HG03066 (cell line): ENCODE measurements at regions not wholly inside any gene's neighbourhood (a gene's known extent, or its start where the extent isn't known, plus 50 kb on each side); places are given as distances from the start of the nearest gene placed in this dataset.
"Not testable (repeated sequence)": the region's sequence is repeated elsewhere in the genome, so short reads cannot be mapped to it uniquely, and the experiment has no call there.

ENCODE experiments used
- ATAC-seq: cut with Tn5 transposase; IDR thresholded peaks from one replicate; pipeline ENCODE4 v1.9.1; 2021; ENCODE audit warnings: low read depth; ENCODE audit not compliant: unreplicated experiment

DNA sequence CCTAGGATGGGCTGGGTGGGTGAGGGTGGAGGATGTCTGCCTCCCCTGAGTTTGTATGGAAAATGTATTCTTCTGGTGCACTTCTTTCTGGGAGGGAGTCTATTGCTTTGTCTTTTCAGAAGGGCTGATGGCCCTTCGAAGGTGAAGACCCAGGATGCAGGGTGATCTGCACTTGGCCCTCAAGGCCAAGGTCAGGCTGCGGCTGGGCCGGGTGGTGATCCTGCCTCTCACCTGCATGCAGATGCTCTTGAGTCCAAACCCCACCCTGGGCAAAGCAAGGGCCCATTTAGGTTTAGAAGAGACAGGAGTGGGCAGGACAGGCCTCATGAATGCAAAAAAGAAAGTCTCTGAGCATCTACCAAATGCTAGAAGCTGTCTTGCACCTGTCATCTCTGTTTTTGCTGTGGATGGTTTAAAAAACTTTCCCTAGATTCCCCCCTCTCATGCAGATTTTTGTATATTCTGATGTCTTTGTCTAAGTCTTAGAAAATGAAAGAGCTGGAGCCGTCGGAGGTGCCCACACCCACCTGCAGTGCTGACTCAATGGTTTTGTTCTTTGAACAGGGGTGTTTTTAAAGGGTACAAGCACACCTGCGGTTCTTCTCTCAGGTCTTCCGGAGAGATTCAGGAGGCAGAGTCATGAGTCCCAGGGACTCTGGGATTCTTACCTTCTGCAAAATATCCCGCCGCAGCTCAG, 186.4 kb downstream of the ADRA2C start:
- not testable (repeated sequence) for ATAC-seq

DNA sequence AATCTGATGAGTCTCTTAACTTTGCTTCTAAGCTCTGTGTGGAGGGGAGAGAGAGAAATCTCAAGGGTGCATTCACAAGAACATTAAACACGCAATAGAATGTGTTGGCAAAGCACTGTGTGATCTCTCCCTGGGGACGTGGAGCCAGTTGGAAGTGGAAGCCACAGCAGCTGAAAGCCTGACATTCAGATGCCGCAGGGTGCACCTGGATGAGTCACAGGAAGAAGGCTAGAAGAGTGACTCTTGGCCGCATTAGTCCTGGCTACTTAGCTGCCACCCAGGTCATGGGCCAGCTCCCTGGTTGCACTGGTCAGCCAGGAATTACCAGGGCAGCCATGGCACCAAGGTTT, 186.9 kb downstream of the ADRA2C start:
- not testable (repeated sequence) for ATAC-seq

DNA sequence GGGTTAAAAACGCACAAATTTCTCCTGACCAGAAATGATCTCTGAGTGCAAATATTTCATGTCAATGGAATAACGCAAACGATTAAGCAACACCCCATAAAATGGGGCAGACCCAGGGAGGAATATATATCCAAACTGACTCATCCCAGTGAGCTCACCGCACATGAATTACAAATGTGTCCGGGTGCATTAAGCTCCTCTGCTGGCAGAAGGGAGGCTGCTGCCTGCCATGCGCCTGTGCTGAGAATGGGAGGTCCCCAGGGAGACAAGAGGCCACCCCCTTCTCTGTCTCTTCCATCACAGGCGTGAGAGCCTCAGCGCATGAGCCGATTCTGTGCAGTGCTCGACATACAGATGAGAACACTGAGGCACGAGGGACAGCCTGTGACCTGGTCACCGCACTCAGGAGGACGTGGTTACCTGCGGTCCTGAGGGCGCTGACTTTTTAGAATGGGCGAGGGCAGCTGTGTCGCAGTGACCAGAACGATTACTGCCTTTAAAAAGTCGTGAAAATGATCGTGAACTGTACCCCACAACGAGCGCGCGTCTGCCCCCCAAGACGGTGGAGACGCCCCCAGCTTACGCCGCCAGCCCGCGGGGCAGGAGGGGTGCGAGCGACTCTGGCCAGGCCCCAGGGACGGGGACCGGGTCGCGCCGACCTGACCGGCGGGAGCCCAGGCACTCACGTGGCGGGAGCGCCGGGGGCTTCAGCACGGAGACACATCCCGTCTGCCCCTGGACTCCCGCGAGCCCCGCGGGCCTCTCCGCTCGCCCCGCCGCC, 188.5 kb downstream of the ADRA2C start:
- ATAC-seq, result not testable (repeated sequence)

DNA sequence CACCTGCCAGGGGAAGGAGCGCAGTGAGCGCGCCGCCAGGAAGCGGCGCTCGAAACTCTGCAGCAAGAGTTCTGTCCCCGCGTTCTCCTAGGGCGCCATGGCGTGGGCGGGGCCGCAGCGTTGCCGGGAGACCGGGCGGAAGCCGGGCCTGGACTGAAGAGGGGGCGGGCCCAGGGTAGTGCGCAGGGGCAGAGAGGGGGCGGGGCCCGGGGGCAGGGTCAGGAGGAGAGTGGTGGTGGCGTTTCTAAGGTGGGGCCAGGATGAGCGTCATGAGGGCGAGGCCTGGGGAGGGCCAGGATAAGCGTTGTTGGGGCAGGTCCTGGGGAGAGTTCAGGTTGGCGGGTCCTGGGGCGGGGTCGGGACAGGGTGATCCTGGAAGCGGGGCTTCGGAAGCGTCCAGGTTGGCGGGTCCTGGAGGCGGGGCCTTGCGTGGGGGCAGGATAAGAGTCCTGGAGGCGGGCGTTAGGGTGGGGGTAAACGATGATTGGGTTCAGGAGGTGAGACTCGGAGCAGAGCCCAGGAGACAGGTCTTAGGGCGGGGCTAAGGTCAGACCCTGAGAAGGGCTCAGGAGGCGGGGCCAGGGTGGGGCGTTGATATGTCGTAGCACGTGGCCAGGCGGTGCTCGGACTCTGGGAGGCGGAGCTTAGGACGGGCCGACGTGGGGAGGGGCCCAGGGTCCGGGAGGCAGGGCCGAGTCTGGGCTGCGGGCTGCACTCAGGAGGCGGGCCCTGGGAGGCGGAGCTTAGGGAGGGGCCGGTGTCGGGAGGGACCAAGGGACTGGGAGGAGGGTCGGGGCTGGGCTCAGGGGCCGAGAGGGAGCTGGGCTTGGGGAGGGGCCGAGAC, 189.4 kb downstream of the ADRA2C start:
- peak; percentile 100 for ATAC-seq

DNA sequence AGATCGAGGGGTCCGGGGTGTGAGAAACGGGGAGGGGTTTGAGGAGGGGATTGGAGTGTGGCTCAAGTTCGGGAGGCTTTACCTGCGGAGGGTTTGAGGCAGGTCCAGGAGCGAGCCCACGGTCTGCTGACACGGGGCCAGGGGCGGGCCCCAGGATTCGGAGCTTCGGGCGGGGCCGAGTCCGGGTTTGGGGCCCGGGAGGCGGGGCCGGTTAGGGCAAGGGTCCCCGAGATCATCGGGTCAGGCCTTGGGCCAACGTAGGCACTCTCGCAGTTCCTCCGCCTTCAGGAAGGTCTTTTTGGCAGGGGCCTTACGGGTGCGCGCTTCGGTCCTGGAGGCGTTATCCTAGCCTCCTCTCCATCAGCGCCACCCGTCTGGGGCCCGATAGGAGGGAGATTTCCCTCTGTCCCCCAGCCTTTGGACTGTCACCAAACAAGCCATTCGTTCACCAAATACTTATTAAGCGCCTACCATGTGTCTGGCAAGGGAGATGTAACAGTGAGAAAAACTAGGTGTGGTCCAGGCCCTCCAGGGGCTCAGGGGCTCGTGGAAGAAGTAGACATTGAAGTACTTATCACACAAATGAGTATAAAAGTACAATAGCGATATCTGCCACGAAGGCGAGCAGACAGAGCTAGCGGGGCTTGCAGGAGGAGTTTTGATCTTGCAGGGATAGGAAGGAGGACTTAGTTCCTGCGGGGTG, 190.1 kb downstream of the ADRA2C start:
- not testable (repeated sequence) for ATAC-seq

DNA sequence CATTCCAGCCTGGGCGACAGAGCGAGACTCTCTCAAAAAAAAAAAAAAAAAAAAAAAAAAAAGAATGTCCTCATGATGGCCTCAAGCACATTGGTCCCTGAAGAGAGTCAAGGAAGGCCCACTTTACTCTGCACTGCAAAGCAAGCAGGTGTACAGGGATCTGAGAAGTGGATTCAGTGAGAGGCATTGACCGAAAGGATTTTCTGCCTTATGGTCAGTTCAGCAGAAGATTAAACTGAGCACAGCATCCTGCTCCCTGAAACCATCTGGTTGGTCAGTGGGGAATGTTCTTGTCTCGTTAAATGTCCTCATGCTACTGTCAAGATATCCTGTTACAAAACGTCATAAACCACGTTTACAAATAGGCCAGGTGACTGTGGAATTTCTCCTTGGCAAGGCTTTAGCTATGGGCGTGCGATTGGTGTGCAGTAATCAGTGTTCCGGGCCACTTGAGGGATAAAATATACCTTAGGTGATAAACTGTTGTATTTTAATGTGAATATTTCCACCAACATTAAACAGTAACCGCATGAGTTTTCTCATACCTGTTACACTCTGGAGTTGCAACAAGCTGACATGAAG, 195.0 kb downstream of the ADRA2C start:
- not testable (repeated sequence) for ATAC-seq

DNA sequence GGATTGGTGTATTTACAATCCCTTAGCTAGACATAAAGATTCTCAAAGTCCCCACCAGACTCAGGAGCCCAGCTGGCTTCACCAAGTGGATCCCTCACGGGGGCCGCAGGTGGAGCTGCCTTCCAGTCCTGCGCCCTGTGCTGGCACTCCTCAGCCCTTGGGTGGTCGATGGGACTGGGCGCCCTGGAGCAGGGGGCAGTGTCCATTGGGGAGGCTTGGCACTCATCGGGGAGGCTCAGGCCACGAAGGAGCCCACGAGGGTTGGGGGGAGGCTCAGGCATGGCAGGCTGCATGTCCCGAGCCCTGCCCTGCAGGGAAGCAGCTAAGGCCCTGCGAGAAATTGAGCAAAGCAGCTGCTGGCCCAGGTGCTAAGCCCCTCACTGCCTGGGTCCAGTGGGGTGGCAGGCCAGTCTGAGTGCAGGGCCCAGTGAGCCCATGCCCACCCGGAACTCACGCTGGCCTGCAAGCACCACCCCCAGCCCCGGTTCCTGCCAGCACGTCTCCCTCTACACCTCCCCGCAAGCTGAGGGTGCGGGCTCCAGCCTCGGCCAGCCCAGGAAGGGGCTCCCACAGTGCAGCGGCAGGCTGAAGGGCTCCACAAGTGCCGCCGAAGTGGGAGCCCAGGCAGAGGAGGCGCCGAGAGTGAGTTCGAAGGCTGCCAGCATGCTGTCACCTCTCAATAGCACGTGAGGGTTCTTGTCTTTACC, 198.5 kb downstream of the ADRA2C start:
- ATAC-seq, result not testable (repeated sequence)

DNA sequence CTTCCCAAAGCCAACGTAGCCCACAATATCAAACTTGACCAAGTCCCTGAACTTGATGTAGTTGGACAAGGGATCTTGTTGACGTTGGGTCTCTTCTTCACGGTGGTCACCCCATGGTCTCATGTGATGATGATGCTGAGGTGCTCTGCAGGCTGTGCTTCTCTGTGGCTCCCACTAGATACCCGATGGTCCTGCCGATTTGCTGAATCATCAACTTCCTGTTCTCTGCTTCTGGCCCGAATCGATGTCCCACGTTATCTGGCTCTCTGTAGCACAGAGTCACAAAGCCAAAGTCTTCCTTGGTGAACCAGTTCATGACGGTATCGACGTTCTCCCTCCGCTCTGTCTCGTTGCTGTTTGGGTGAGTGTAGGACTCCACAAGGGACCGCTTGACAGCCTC, 201.0 kb downstream of the ADRA2C start:
- ATAC-seq, result not testable (repeated sequence)

DNA sequence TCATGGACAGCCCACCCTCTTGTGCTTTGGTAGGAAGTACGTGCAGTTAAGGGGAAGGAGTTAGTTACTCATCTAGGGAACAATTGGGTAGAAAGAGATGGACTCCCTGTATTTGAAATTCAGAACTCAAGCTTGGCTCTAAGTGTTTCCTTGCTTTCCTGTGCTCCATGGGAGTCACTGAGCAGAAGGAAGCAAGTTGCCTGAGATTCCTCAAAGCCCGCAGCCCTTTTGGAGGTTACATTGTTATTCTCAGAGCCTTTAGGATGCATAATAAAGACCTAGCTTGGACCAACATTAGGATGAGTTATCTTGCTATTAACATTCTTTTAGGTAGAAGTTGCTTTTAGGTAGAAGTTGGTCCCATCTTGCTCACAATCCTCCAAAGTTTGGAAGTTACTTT, 206.4 kb downstream of the ADRA2C start:
- not testable (repeated sequence) for ATAC-seq

DNA sequence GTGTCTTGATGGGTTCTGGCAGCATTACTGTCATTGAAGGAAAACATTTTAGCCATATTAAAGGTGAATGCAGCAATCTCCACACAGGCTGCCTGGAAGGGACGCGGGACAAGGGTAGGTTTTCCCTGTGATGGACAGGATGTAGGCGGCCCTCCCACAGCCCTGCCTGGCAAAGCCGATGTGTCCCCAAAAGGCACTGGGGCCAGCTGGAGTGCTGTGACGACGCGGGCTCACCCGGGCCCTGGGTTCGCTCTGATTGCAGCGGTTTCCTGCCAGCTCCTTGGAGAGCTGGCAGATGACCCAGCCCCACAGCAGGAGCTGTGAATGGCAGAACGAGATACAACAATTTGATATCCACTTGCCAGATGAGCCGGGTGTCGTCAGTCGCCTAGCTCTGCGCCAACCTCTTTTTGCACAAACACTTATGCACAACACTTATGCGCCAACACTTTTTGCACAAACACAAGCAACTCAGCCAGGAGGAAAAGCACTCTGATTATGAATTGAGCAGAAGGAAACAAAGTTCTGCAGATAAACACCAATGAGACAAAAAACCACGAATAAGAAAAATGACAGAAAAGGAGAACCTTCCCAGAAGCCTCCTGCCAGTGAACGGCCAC, 207.5 kb downstream of the ADRA2C start:
- ATAC-seq, result not testable (repeated sequence)

DNA sequence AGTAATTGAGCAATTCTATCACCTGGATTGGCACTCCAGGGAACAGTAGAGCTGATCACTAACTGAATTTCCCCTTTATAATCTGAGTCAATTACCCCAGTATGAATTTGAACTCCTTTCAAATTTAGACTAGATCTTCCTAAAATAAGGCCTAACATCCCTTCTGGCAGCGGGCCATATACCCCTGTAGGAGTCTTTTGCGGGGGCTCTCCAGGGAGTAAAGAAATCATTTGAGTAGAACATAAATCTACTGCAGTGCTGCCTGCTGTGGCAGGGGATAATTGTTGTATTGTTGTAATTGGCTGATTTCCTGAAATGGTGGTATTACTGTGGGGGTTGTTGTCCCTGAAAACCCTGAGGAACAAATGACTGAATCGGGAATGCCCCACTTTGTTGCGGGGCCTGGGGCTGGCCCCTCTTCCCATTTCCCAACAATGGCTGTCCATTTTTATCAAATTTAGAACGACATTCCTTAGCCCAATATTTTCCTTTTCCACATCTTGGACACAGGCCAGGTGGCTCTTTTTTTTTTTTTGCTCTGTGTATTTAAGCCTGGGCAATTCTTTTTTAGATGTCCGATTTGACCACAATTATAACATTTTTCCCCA, 217.4 kb downstream of the ADRA2C start:
- ATAC-seq, result not testable (repeated sequence)

DNA sequence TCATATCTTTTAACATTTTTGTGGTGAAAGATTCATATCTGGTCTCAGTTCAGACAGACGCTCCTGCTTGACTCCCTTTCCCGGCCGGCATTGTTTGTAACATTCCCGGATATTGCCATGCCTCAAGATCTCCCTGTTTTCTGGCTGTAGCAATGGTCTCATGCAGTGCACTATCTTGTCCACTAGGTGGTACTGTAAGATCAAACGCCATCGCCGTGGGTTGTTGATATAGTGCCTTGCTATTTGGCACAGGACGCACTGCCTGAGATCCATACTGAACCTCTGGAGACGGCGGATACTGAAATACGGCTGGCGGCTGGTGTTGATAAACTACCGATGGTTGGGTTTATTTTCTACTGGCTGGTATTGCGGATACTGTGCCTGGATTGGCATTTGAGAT, 218.6 kb downstream of the ADRA2C start:
- not testable (repeated sequence) for ATAC-seq

DNA sequence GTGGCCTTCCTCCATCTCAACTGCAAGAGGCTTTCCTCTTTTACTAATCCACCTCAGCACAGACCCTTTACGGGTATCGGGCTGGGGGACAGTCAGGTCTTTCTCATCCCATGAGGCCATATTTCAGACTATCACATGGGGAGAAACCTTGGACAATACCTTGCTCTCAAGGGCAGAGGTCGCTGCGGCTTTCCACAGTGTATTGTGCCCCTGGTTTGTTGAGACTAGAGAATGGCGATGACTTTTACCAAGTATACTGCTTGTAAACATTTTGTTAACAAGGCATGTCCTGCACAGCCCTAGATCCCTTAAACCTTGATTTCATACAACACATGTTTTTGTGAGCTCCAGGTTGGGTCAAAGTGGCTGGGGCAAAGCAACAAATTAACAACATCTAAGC, 220.2 kb downstream of the ADRA2C start:
- ATAC-seq, result not testable (repeated sequence)

DNA sequence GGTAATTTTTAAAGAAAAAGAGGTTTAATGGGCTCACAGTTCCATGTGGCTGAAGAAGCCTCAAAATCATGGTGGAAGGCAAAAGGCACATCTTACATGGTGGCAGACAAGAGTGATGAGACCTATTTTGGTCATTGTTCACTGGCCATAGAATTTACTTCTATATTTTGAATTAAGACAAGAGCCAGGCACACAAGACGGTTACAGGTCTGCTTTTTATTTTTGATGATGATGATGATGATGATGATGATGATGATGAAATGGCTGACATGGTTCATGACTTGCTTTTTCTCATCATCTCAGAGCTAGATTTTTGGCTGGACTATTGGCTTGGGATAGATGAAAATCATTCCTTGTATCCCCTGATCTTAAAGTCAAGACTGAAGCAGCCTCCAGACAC, 229.3 kb downstream of the OTOP1 start:
- not testable (repeated sequence) for ATAC-seq

DNA sequence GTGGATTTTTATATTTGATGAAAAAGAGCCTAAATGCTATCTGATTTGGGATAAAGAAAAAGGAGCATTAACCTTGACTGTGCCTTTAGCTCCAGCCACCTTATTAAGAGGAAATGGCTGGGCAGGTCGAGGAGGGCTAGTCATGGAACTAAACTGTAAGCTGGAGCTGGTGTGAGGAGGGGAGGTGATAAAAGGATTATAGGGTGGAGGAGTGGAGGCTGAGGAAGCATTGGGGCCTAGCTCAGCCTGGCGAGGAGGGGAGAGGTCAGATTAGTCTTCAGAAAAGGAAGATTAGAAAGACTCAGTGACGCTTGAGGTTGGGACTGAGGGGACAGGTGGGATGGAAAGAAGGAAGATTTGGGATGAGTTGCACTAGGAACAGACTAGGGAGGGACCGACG, 222.7 kb downstream of the OTOP1 start:
- not testable (repeated sequence) for ATAC-seq

DNA sequence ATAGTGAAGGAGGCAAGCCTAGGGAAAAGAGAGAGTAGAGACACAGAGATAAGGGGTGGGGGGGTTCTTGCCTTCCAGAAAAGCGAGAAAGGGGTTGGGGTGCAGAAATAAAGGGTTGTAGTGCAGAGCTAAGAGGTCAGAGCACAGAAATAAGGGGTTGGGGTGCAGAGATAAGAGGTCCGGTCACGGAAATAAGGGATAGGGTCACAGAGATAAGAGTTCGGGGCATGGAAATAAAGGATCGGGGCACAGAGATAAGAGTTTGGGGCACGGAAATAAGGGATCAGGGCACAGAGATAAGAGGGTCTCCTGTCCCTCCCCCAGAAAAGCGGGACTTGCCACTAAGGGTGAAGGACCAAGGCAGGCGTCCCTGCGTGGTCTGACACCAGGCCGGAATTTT, 222.0 kb downstream of the OTOP1 start:
- ATAC-seq, result not testable (repeated sequence)

DNA sequence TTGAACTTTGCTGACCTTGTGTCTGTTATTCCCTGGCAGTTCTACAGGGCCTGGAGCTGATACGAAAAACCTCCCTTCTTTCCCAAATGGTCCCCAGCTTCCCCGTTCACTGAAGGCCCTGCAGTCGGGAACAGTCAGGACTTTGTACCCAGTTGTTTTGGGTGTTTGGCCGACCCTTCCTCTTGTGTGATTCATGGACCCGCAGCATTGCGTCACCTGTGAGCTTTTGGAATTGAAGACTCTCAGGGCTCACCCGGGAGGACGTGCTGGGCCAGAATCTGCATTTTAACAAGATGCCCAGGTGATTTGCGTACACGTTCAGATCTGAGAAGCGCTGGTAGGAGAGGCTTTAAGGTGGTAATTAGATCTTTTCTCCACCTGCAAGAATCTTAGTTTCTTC, 220.4 kb downstream of the OTOP1 start:
- not testable (repeated sequence) for ATAC-seq

DNA sequence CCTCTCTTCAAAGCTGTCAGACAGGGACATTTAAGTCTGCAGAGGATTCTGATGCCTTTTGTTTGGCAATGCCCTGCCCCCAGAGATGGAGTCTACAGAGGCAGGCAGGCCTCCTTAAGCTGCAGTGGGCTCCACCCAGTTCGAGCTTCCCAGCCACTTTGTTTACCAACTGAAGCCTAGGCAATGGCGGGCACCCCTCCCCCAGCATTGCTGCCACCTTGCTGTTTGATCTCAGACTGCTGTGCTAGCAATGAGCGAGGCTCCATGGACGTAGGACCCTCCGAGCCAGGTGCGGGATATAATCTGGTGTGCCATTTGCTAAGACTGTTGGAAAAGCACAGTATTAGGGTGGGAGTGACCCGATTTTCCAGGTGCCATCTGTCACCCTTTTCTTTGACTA, 207.7 kb downstream of the OTOP1 start:
- ATAC-seq, result not testable (repeated sequence)

DNA sequence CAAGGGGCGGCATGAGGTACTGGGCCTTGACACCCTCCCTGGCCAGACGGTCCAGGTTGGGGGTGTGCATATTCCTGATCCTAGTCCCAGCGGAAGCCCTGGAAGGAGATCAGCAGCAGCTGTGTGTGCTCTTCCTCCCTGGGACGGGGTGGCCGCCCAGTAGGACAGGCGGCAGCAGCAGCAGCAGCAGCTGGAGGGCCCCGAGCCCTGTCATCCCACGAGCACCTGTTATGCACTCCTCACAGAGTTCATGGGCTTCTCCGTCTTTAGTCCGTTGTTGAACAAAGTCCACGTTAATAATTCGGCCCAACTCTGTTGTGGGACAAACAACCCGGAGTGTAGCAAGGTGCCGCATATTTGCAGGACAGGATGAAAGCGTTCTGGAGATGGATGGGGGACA, 205.6 kb downstream of the OTOP1 start:
- ATAC-seq, result not testable (repeated sequence)
